Thyroid gland (tissue), 4 donors: ENCODE measurements at regions not wholly inside any gene's neighbourhood (a gene's known extent, or its start where the extent isn't known, plus 50 kb on each side); places are given as distances from the start of the nearest gene placed in this dataset.

Source experiments
- POLR2A ChIP-seq, 2 donors: fragments of 450-650 bp; IDR thresholded peaks; one replicate each; pipeline ENCODE4 v1.6.1; 2017; ENCODE audit warnings: antibody characterized with exemption in 2 of 2, mild to moderate bottlenecking in 2 of 2, moderate library complexity in 1 of 2
- TF ChIP-seq, protein P1 (sequence below), 6 experiments: fragments of 200-600 bp in 3 of 6; fragments of 450-650 bp in 3 of 6; sonication (generic) in 3 of 6; IDR thresholded peaks; one replicate each; pipeline ENCODE4 v1.5.1; 2016 to 2019; ENCODE audit warnings: antibody characterized with exemption in 6 of 6, mild to moderate bottlenecking in 2 of 6, inconsistent platforms in 1 of 6, moderate library complexity in 1 of 6

DNA sequence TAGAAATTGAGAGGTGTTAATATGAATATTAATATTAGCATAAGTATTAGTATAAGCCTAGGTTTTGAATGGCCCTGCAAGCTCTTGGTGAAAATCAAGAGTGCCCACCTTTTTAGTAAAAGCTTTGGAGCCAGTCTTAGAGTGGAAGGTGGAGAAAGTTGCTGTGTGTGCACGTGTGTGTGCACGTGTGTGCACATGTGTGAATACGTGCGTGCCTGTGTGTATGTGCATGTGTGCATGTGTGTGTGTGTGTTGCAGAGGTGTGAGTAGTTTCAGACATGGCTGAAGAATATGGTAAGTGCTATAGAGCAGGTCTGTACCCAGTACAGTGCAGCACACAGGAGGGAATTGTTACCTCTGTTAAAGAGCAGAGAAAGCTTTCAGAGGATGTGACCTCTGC is 74.3 kb downstream of the BOD1 start:
- TF ChIP-seq, protein P1, sequence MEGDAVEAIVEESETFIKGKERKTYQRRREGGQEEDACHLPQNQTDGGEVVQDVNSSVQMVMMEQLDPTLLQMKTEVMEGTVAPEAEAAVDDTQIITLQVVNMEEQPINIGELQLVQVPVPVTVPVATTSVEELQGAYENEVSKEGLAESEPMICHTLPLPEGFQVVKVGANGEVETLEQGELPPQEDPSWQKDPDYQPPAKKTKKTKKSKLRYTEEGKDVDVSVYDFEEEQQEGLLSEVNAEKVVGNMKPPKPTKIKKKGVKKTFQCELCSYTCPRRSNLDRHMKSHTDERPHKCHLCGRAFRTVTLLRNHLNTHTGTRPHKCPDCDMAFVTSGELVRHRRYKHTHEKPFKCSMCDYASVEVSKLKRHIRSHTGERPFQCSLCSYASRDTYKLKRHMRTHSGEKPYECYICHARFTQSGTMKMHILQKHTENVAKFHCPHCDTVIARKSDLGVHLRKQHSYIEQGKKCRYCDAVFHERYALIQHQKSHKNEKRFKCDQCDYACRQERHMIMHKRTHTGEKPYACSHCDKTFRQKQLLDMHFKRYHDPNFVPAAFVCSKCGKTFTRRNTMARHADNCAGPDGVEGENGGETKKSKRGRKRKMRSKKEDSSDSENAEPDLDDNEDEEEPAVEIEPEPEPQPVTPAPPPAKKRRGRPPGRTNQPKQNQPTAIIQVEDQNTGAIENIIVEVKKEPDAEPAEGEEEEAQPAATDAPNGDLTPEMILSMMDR (IDR thresholded peaks at IDR 0.05): no peak
- no peak for TF ChIP-seq POLR2A (IDR thresholded peaks at IDR 0.05)
